ENCODE measurements at regions not wholly inside any gene's neighbourhood (a gene's known extent, or its start where the extent isn't known, plus 50 kb on each side); places are given as distances from the start of the nearest gene placed in this dataset.

DNA sequence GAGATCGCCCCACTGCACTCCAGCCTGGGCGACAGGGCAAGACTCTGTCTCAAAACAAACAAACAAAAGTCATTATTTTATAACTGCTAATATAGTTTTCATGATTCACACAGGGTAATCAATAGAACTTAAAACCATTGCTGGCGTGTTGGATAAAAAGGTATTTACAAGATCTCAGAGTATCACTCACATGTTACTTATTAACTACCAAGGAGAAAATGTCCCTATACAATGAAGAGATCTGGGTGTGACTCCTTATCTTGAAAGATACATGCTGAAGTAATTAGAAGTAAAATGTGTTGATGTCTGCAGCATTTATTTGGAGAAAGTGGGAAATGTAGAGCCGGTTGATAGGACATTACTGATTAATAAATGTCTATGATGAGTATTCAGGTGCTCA is 57.3 kb upstream of the PIK3C2G start:
- TF ChIP-seq CTCF (conservative IDR thresholded peaks at IDR 0.05 in 1 of 2, IDR thresholded peaks at IDR 0.05 in 1 of 2; ENCODE audit: extremely low read depth in 1 of 2, insufficient read depth in 1 of 2, low read depth in 1 of 2, low read length in 2 of 2) (no peak), EZH2 (IDR thresholded peaks at IDR 0.05; ENCODE audit: borderline replicate concordance, low read length) (no peak)
